Adipose tissue (tissue), 3 donors: ENCODE measurements at regions not wholly inside any gene's neighbourhood (a gene's known extent, or its start where the extent isn't known, plus 50 kb on each side); places are given as distances from the start of the nearest gene placed in this dataset.

Experiments used
- H3K27ac ChIP-seq: one replicate; pipeline ENCODE4 v1.5.1; 2013; ENCODE audit warnings: low read depth, low read length
- WGBS, 3 donors: extraction: QIAGEN DNeasy Blood & Tissue Kit; methylation state at CpG; one replicate each; pipeline ENCODE4 v1.1.7; 2013; 5-methylcytosine and 5-hydroxymethylcytosine counted together
- donor health status: healthy with polysubstance abuse.
- donor health status: Bipolar disorder and iron deficiency.
- donor health status: healthy.

DNA sequence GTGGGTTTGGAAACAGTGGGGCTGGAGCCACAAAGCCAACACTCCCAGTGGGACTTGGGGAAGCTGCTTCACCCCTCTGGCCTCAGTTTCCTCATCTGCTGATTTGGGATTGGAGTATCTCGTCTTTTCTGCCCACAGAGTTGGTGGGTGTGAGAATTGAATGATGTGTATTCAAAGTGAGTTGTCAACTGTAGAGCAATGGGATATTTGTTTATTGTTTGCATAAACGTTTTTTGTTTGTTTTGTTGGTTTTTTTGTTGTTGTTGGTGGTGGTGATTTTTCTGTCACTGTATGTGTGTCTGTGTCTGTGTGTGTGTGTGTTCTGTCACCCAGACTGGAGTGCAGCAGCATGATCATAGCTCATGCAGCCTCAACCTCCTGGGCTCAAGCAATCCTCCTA lies 542.0 kb downstream of the MIAT start:
- 48 to 77% (median 75%) methylated on average over 2 of the region's 2 CpGs for WGBS, 3 donors

GRCh38 chr22:27201276-27201675 lies 543.9 kb downstream of the MIAT start:
- no peak overlapping the region for H3K27ac ChIP-seq
- WGBS, 3 donors = 79 to 94% (median 87%) methylated on average over 10 of the region's 10 CpGs

More for the DNA sequence above, 542.0 kb downstream of the MIAT start:
- no peak overlapping the region for H3K27ac ChIP-seq

DNA sequence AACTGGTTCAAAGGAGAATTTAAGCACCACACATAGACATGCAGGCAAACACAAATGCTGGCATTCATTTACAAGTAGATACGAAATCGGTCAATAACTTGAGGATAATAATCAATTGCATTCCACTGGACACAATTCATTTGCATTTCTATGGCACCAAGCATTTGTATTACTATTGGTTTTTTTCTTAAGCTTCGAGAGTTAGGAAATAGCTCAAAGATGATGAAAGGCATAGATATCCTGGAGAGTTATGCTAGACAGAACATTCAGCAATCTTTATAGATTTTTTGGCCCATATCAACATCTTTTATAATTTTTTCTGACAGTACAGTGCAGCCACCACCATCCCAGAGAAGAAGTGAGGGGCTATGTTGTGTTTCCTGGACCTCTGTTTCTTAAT lies 544.4 kb downstream of the MIAT start:
- 63 to 85% (median 79%) methylated on average over 3 of the region's 3 CpGs for WGBS, 3 donors
- no peak overlapping the region for H3K27ac ChIP-seq

- 69 to 84% (median 71%) methylated on average over 2 of the region's 2 CpGs for WGBS, 3 donors
- no peak overlapping the region for H3K27ac ChIP-seq
These were observed 545.9 kb downstream of the MIAT start for GRCh38 chr22:27203276-27203660.

GRCh38 chr22:27204280-27204679 lies 546.9 kb downstream of the MIAT start:
- no peak overlapping the region for H3K27ac ChIP-seq
- 83 to 90% (median 87%) methylated on average over 5 of the region's 5 CpGs for WGBS, 3 donors

DNA sequence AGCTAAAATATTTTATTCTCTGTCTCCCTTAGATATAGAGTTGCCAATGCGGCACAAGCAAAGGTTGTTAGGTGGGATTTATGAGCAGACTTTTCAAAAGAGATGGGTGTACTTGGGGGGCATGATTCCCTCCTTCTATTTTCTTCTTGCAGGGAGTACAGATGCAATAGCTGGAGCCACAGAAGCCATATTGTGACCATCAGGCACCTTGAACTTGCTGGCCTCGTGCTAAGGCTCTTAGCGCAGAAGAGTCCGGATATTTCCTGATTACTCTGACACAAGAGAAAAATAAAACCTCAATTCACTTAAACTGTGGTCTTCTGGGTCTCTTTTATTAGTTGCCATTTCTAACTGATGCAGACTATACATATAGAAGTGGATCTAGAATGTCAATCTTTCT lies 547.4 kb downstream of the MIAT start:
- WGBS, 3 donors = 96 to 98% (median 96%) methylated on average over 4 of the region's 4 CpGs
- no peak overlapping the region for H3K27ac ChIP-seq

DNA sequence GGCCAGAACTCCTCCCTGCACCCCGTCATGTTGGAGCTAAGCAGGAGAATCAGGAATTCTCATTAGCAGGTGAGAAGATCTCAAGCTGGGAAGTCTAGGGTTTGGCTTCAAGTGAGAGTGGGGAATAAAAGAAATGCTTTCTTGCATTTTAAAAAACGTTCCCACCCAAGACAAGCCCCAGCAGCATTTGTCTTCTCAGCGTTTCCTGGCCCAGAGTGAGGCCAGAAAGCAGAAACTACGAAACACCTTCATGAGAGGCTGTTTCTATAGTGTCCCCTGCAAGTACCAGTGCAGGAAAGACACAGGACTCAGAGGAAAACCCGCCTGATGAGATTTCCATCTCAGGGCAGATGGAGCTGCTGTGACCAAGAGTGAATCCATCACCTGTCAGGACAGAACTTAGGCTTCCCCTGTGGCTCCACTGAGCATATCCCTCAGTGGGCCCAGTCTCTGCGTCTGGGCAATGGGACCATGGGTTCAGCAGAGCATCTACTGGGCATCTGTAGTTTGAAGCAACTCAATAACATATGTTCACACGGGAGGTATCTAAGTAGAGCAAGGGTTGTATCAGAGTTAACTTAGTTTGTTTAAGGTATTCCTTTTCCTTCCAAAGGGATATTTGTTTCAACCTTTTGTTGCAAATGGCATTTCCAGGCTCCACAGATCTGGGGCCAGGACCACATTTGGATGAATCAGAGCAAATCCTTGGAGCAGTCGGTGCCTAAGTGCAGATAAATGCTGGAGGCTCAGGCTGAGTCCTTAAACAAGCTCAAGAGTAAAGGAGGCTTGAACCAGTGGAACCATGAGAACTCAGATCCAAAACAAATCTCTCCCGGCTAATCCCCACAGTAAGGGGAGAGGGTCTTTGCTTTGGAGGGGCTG lies 548.3 kb downstream of the MIAT start:
- no peak overlapping the region for H3K27ac ChIP-seq
- WGBS, 3 donors = 71 to 72% (median 71%) methylated on average over 9 of the region's 9 CpGs

DNA sequence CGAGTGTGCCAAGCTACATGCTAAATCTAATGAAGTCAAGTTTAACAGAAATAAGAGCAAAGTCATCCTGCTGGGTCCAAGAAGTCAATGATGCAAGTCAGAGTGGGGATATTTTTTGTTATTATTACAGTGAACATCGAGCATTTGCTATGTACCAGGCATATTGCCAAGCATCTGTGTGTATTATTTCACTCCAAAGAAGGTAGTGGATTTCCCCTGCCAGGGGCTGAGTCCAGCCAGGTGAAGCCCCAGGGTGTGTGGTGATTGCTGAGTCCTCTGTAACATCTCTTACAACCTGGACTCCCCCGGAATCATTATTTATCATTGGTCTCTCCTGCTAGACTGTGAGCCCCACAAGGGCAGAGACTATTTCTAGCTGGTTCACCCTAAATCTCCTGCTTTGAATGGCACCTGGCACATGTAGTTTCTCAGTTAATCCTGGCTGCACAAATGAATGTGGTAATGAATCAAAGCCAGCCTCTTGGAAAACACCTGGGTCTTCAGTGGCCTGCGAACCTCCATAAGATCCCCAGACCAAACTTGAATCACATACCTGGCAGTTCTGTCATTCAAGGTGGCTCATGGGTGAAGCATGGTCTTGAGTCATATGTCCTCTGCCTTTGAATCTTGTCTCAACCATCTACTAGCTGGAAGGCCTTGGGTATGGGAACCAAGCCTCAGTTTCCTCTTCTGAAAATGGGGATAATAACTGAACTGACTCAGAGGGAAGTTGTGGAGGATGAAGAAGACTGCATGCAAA lies 549.2 kb downstream of the MIAT start:
- 72 to 78% (median 78%) methylated on average over 4 of the region's 4 CpGs for WGBS, 3 donors
- H3K27ac ChIP-seq = no peak overlapping the region

DNA sequence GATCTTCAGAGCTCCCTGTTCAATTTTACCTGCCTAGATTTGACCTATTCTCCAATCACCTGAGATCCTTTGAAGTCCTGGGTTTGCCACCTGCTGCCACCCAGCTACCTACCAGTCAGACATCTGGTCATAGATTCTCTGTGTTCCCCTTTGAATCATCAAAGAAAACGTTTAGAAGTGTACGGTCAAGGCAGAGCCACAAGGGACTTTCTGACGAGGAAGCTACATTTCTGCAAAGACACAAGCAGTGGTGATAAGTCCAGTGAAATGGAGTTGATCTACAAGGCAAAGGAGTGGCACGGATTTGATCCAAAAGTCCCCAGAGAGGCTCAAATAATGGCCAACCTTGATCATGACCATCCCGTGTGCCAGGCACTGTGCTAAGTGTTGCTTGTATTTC lies 549.9 kb downstream of the MIAT start:
- no peak overlapping the region for H3K27ac ChIP-seq
- 59 to 65% (median 64%) methylated on average over 5 of the region's 5 CpGs for WGBS, 3 donors

GRCh38 chr22:27207907-27208306 lies 550.5 kb downstream of the MIAT start:
- H3K27ac ChIP-seq = no peak overlapping the region
- WGBS, 3 donors = 45 to 59% (median 50%) methylated on average over 4 of the region's 4 CpGs

GRCh38 chr22:27210111-27210730 lies 552.8 kb downstream of the MIAT start:
- H3K27ac ChIP-seq = no peak overlapping the region
- WGBS, 3 donors = 70 to 72% (median 71%) methylated on average over 10 of the region's 10 CpGs

GRCh38 chr22:27212102-27212501 lies 554.7 kb downstream of the MIAT start:
- WGBS, 3 donors = 9 to 47% (median 21%) methylated on average over 4 of the region's 4 CpGs
- no peak overlapping the region for H3K27ac ChIP-seq

GRCh38 chr22:27212617-27213177 lies 555.3 kb downstream of the MIAT start:
- H3K27ac ChIP-seq = no peak overlapping the region
- 6 to 15% (median 11%) methylated on average over 14 of the region's 14 CpGs for WGBS, 3 donors

- WGBS, 3 donors = 59 to 70% (median 60%) methylated on average over 4 of the region's 4 CpGs
These were observed 555.9 kb downstream of the MIAT start for GRCh38 chr22:27213294-27213693.

DNA sequence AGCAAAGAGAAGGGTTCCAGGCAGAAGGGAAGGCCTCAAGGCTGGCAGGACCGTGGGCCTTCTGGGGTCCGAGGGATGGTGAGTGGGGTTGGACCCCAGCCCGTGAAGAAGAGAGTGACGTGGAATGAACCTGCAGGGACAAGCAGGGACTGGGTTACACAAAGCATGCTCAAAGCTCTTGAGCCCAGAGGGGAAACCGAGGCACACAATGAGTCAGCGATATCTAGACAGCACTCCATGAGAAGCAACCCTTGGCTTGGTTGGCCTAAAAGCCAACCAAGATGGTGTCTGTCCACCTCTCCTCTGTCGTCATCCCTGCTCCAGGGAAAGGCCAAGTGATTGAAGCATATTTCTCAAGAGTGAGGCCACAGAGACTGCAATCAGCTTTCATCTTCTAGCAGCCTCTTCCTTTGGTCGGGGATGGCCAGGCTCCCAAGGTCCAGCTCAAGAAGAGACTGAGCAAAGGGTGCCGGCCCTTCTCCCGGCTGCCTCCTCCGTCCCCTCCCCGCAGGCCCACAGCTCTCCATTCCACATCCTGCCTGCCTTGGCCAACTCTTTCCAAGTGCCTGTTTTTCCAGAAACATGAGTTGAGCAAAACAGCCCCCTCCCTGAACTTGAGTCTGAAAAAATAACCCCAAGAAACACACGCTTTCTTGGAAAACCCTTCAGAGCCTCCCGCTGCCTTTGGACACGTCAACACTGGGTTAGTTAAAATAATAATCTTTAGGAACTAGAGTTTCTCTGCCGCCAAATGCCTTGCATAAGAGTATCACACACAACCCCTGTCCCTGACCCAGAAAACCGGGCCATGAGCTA lies 556.6 kb downstream of the MIAT start:
- 62 to 80% (median 68%) methylated on average over 17 of the region's 17 CpGs for WGBS, 3 donors
- no peak overlapping the region for H3K27ac ChIP-seq

More at GRCh38 chr22:27213294-27213693, 555.9 kb downstream of the MIAT start:
- H3K27ac ChIP-seq = no peak overlapping the region

- WGBS, 3 donors = 73 to 87% (median 82%) methylated on average over 6 of the region's 6 CpGs
- no peak overlapping the region for H3K27ac ChIP-seq
These were observed 557.3 kb downstream of the MIAT start for GRCh38 chr22:27214691-27215090.

DNA sequence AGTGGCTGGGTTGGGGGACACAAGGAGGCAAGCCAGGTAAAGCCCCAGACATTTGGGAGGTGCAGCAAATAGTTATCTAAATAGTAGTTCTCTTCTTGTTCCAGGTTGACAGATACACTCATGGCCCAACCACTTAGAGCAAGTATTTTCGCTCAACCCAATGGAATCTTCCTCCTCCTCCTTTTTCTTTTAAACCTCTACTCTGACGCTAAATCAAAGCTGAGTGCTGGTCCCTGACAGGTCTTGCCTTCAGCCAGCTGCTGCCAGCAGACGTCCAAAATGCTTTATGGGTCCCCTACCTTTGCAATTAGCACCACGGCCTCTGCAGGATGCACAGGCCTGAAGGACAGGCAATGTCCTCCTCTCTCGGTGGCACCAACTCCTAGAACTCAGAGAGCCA lies 558.5 kb downstream of the MIAT start:
- 74 to 83% (median 75%) methylated on average over 5 of the region's 5 CpGs for WGBS, 3 donors
- H3K27ac ChIP-seq = no peak overlapping the region

- no peak overlapping the region for H3K27ac ChIP-seq
These were observed 559.1 kb downstream of the MIAT start for GRCh38 chr22:27216444-27216843.

More at GRCh38 chr22:27216444-27216843, 559.1 kb downstream of the MIAT start:
- 64 to 86% (median 82%) methylated on average over 1 of the region's 1 CpG for WGBS, 3 donors
